Panc1 (cell line): ENCODE measurements at regions not wholly inside any gene's neighbourhood (a gene's known extent, or its start where the extent isn't known, plus 50 kb on each side); places are given as distances from the start of the nearest gene placed in this dataset.

Experiments used
- ATAC-seq: fragments of 200-7000 bp; cut with Tn5 transposase; 2 replicates; pipeline ENCODE4 v1.9.1; 2020; ENCODE audit warnings: mild to moderate bottlenecking, moderate library complexity
- BruUV-seq: library from RNA; stranded (reverse); fragments of 400-500 nt; replicated peaks from 2 replicates; lab custom pipeline; 2021; lab: Mats Ljungman, UMichigan
- CTCF ChIA-PET: fragments of 300-600 bp; sonication (Branson Sonifier 250); formaldehyde crosslinking; loops from one replicate; lab custom pipeline; 2022; ENCODE audit warnings: antibody characterized with exemption; lab: Charles Lee
- POLR2A ChIA-PET: fragments of 300-600 bp; sonication (Branson Sonifier 250); formaldehyde crosslinking; loops from one replicate; lab custom pipeline; 2022; ENCODE audit warnings: antibody characterized with exemption; lab: Charles Lee
- DNase-seq: peaks from one replicate; pipeline ENCODE4 v3.0.0-alpha.2; 2010; ENCODE audit warnings: low read depth, low spot score
- H3K27ac ChIP-seq: 2 replicates; pipeline ENCODE4 v1.5.1; 2011; ENCODE audit warnings: mild to moderate bottlenecking, low read length, inconsistent platforms
- H3K27me3 ChIP-seq: fragments of 200-500 bp; sonication (Bioruptor generic); 2 replicates; pipeline ENCODE4 v1.6.0; 2014; ENCODE audit warnings: low read length, inconsistent platforms; ENCODE audit not compliant: control insufficient read depth, insufficient read depth
- H3K36me3 ChIP-seq: fragments of 200-500 bp; sonication (Bioruptor generic); 2 replicates; pipeline ENCODE4 v1.5.1; 2014; ENCODE audit warnings: inconsistent platforms, mild to moderate bottlenecking, low read length, moderate library complexity; ENCODE audit not compliant: control insufficient read depth, insufficient read depth
- H3K4me1 ChIP-seq: 2 replicates; pipeline ENCODE4 v1.5.1; 2011; ENCODE audit warnings: inconsistent platforms, mild to moderate bottlenecking, low read length, moderate library complexity; ENCODE audit not compliant: control insufficient read depth, insufficient read depth
- H3K4me3 ChIP-seq, 2 experiments: 2 replicates each; pipeline ENCODE4 v1.5.1; 2011 to 2012; ENCODE audit warnings: low read depth in 2 of 2, low read length in 2 of 2, mild to moderate bottlenecking in 2 of 2, inconsistent platforms in 1 of 2, moderate library complexity in 1 of 2
- H3K9me3 ChIP-seq: fragments of 200-500 bp; sonication (Bioruptor generic); 2 replicates; pipeline ENCODE4 v1.5.1; 2014; ENCODE audit warnings: low read depth, mild to moderate bottlenecking, inconsistent platforms, low read length, moderate library complexity; ENCODE audit not compliant: control insufficient read depth, insufficient read depth
- CTCF ChIP-seq: fragments of 450-650 bp; IDR thresholded peaks from 2 replicates; pipeline ENCODE4 v1.5.1; 2017; ENCODE audit warnings: mild to moderate bottlenecking
- POLR2AphosphoS5 ChIP-seq: IDR thresholded peaks from 2 replicates; pipeline ENCODE4 v1.6.1; 2012; ENCODE audit warnings: mild to moderate bottlenecking, low read depth, low read length, moderate library complexity
- SIN3A ChIP-seq: IDR thresholded peaks from 2 replicates; pipeline ENCODE4 v1.6.1; 2012; ENCODE audit warnings: low read depth, mild to moderate bottlenecking, low read length, moderate library complexity, borderline replicate concordance; ENCODE audit not compliant: insufficient read depth
- TCF7L2 ChIP-seq: IDR thresholded peaks from 2 replicates; pipeline ENCODE4 v1.6.1; 2011; ENCODE audit warnings: mild to moderate bottlenecking, low read depth, low read length, inconsistent platforms
- in situ Hi-C: cut with HindIII; loops from 2 replicates; pipeline ENCODE4 v1.10.0; 2016; ENCODE audit warnings: low sequenced_read_pairs, low pct_unique_long_range_greater_than_20kb
- intact Hi-C: fragments of 100-400 bp; cut with micrococcal nuclease; formaldehyde crosslinking; loops from one replicate; pipeline ENCODE4 v1.10.0; 2022; ENCODE audit not compliant: unreplicated experiment
- TF ChIP-seq, protein P1 (sequence below), 2 experiments: IDR thresholded peaks; 2 replicates each; pipeline ENCODE4 v1.6.1; 2011 to 2012; ENCODE audit warnings: low read depth in 2 of 2, control low read depth in 1 of 2, low read length in 1 of 2, mild to moderate bottlenecking in 1 of 2, moderate library complexity in 1 of 2; ENCODE audit not compliant: insufficient read depth in 1 of 2

- in situ Hi-C loops = no loop called here
- no peak for ATAC-seq
- TF ChIP-seq SIN3A (no peak), CTCF (no peak), TCF7L2 (no peak), POLR2AphosphoS5 (no peak)
- TF ChIP-seq, protein P1, sequence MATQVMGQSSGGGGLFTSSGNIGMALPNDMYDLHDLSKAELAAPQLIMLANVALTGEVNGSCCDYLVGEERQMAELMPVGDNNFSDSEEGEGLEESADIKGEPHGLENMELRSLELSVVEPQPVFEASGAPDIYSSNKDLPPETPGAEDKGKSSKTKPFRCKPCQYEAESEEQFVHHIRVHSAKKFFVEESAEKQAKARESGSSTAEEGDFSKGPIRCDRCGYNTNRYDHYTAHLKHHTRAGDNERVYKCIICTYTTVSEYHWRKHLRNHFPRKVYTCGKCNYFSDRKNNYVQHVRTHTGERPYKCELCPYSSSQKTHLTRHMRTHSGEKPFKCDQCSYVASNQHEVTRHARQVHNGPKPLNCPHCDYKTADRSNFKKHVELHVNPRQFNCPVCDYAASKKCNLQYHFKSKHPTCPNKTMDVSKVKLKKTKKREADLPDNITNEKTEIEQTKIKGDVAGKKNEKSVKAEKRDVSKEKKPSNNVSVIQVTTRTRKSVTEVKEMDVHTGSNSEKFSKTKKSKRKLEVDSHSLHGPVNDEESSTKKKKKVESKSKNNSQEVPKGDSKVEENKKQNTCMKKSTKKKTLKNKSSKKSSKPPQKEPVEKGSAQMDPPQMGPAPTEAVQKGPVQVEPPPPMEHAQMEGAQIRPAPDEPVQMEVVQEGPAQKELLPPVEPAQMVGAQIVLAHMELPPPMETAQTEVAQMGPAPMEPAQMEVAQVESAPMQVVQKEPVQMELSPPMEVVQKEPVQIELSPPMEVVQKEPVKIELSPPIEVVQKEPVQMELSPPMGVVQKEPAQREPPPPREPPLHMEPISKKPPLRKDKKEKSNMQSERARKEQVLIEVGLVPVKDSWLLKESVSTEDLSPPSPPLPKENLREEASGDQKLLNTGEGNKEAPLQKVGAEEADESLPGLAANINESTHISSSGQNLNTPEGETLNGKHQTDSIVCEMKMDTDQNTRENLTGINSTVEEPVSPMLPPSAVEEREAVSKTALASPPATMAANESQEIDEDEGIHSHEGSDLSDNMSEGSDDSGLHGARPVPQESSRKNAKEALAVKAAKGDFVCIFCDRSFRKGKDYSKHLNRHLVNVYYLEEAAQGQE (IDR thresholded peaks at IDR 0.05; ENCODE audit: insufficient read depth in 1 of 2, low read depth in 2 of 2, low read length in 1 of 2) = no peak
- Histone ChIP-seq H3K4me3 (no peak overlapping the region), H3K27me3 (peaks cover 3% of the 10 kb centered on the region), H3K27ac (no peak overlapping the region), H3K9me3 (no peaks in the 10 kb centered on the region), H3K4me1 (no peaks in the 10 kb centered on the region), H3K36me3 (no peaks in the 10 kb centered on the region)
- CTCF ChIA-PET = no interaction called here
- intact Hi-C loops = no loop called here
- POLR2A ChIA-PET = no interaction called here
- BruUV-seq = no TSS peak
- DNase-seq = no peak
These were observed 128.1 kb upstream of the C14orf180 start for GRCh38 chr14:104451474-104451873.

GRCh38 chr14:104458845-104459244 is 120.7 kb upstream of the C14orf180 start:
- POLR2A ChIA-PET = no interaction called here
- BruUV-seq = no TSS peak
- no peak for ATAC-seq
- intact Hi-C loops = no loop called here
- DNase-seq = no peak
- TF ChIP-seq, protein P1 (IDR thresholded peaks at IDR 0.05; ENCODE audit: insufficient read depth in 1 of 2, low read depth in 2 of 2, low read length in 1 of 2) = no peak
- TF ChIP-seq POLR2AphosphoS5 (no peak), SIN3A (no peak), TCF7L2 (no peak), CTCF (no peak)
- Histone ChIP-seq H3K36me3 (no peaks in the 10 kb centered on the region), H3K4me3 (no peak overlapping the region), H3K27ac (no peak overlapping the region), H3K9me3 (no peaks in the 10 kb centered on the region), H3K4me1 (no peaks in the 10 kb centered on the region), H3K27me3 (peaks cover 7% of the 10 kb centered on the region)
- in situ Hi-C loops = no loop called here
- CTCF ChIA-PET = no interaction called here
